Keratinocyte (primary cell): ENCODE measurements at regions not wholly inside any gene's neighbourhood (a gene's known extent, or its start where the extent isn't known, plus 50 kb on each side); places are given as distances from the start of the nearest gene placed in this dataset.
A peak's percentile ranks its signal among the peaks of the same experiment; 100 is the strongest.

Source experiments
- DNase-seq: peaks from one replicate; pipeline ENCODE4 v3.0.0-alpha.2; 2011; ENCODE audit warnings: low read depth, missing footprints, low spot score
- FAIRE-seq: peaks from 2 replicates; lab custom pipeline; 2011; peaks lifted over from hg19 to GRCh38; lab: Jason Lieb, UNC
- H2AFZ ChIP-seq: 2 replicates; pipeline ENCODE4 v1.6.0; 2012; ENCODE audit warnings: low read length, control low read depth, inconsistent platforms; ENCODE audit not compliant: control insufficient read depth
- H3K27ac ChIP-seq: 2 replicates; pipeline ENCODE4 v1.5.1; 2011; ENCODE audit warnings: low read length; ENCODE audit not compliant: control insufficient read depth, insufficient read depth
- H3K27me3 ChIP-seq: 3 replicates; pipeline ENCODE4 v1.6.0; 2011; ENCODE audit warnings: low read length; ENCODE audit not compliant: control insufficient read depth, insufficient read depth; ENCODE audit errors: extremely low read depth
- H3K36me3 ChIP-seq, 2 experiments: 2 replicates in 1 of 2; 3 replicates in 1 of 2; pipeline ENCODE4 v1.5.1; 2011; ENCODE audit warnings: low read length in 2 of 2, mild to moderate bottlenecking in 1 of 2; ENCODE audit not compliant: control insufficient read depth in 2 of 2, insufficient read depth in 2 of 2; ENCODE audit errors: extremely low read depth in 1 of 2
- H3K4me1 ChIP-seq: 3 replicates; pipeline ENCODE4 v1.5.1; 2011; ENCODE audit warnings: low read length; ENCODE audit not compliant: control insufficient read depth, insufficient read depth; ENCODE audit errors: extremely low read depth
- H3K4me2 ChIP-seq: 3 replicates; pipeline ENCODE4 v1.6.0; 2011; ENCODE audit warnings: low read depth, low read length; ENCODE audit not compliant: control insufficient read depth, insufficient read depth; ENCODE audit errors: extremely low read depth
- H3K4me3 ChIP-seq, 3 experiments: fragments of 200-600 bp in 1 of 3; sonication (generic) in 1 of 3; 2 replicates in 2 of 3; 3 replicates in 1 of 3; pipeline ENCODE4 v1.5.1; 2011 to 2016; ENCODE audit warnings: low read length in 3 of 3, mild to moderate bottlenecking in 3 of 3, control low read depth in 2 of 3, inconsistent platforms in 1 of 3, low read depth in 1 of 3, mixed read lengths in 1 of 3, mixed run types in 1 of 3, moderate library complexity in 1 of 3; ENCODE audit not compliant: control insufficient read depth in 2 of 3, insufficient read depth in 2 of 3; ENCODE audit errors: extremely low read depth in 1 of 3
- H3K79me2 ChIP-seq: 2 replicates; pipeline ENCODE4 v1.6.0; 2012; ENCODE audit warnings: low read length; ENCODE audit not compliant: control insufficient read depth, insufficient read depth
- H3K9ac ChIP-seq: 3 replicates; pipeline ENCODE4 v1.6.0; 2011; ENCODE audit warnings: low read length; ENCODE audit not compliant: control insufficient read depth, insufficient read depth; ENCODE audit errors: extremely low read depth
- H3K9me1 ChIP-seq: 3 replicates; pipeline ENCODE4 v1.6.0; 2011; ENCODE audit warnings: low read length; ENCODE audit not compliant: control insufficient read depth, insufficient read depth; ENCODE audit errors: extremely low read depth
- H3K9me3 ChIP-seq: 2 replicates; pipeline ENCODE4 v1.5.1; 2012; ENCODE audit warnings: low read depth, low read length; ENCODE audit not compliant: control insufficient read depth
- H4K20me1 ChIP-seq: 3 replicates; pipeline ENCODE4 v1.6.0; 2011; ENCODE audit warnings: low read length; ENCODE audit not compliant: control insufficient read depth, insufficient read depth; ENCODE audit errors: extremely low read depth
- CTCF ChIP-seq, 3 experiments: IDR thresholded peaks in 1 of 3; conservative IDR thresholded peaks in 1 of 3; optimal IDR thresholded peaks in 1 of 3; 2 replicates in 2 of 3; 3 replicates in 1 of 3; pipeline versions ENCODE3 to v1.5.1; 2011; ENCODE audit warnings: low read length in 3 of 3, mild to moderate bottlenecking in 3 of 3, moderate library complexity in 2 of 3, control low read depth in 1 of 3, inconsistent platforms in 1 of 3; ENCODE audit not compliant: insufficient read depth in 2 of 3; ENCODE audit errors: extremely low read depth in 1 of 3
- EZH2 ChIP-seq: IDR thresholded peaks from one replicate; pipeline ENCODE4 v1.6.1; 2012; ENCODE audit warnings: inconsistent platforms, mild to moderate bottlenecking, low read length, moderate library complexity
- dilution Hi-C: fragments of 300-500 bp; cut with MboI; formaldehyde crosslinking; loops from one replicate; pipeline ENCODE4 v1.7.0; 2020; ENCODE audit warnings: low sequenced_read_pairs; ENCODE audit not compliant: extremely low pct_ligation_motif_present

GRCh38 chr1:55893155-55893554, 678.0 kb upstream of the USP24 start:
- H3K9ac ChIP-seq: no peak overlapping the region

GRCh38 chr1:55888685-55889317, 673.6 kb upstream of the USP24 start:
- TF ChIP-seq EZH2 (no peak), CTCF (optimal IDR thresholded peaks at IDR 0.05 in 1 of 3, IDR thresholded peaks at IDR 0.05 in 1 of 3, conservative IDR thresholded peaks at IDR 0.05 in 1 of 3; ENCODE audit: extremely low read depth in 1 of 3, insufficient read depth in 2 of 3, low read length in 3 of 3) (no peak)

More at GRCh38 chr1:55893155-55893554, 678.0 kb upstream of the USP24 start:
- Histone ChIP-seq H3K79me2 (no peaks in the 10 kb centered on the region), H2AFZ (no peak overlapping the region), H3K4me1 (no peaks in the 10 kb centered on the region), H4K20me1 (no peaks in the 10 kb centered on the region), H3K27ac (no peak overlapping the region), H3K27me3 (no peaks in the 10 kb centered on the region), H3K4me3 (no peak overlapping the region), H3K36me3 (no peaks in the 10 kb centered on the region), H3K9me1 (no peaks in the 10 kb centered on the region), H3K4me2 (no peak overlapping the region), H3K9me3 (no peaks in the 10 kb centered on the region)
- TF ChIP-seq EZH2 (no peak), CTCF (optimal IDR thresholded peaks at IDR 0.05 in 1 of 3, IDR thresholded peaks at IDR 0.05 in 1 of 3, conservative IDR thresholded peaks at IDR 0.05 in 1 of 3; ENCODE audit: extremely low read depth in 1 of 3, insufficient read depth in 2 of 3, low read length in 3 of 3) (peak; percentile 21 to 52 (median 50))
- dilution Hi-C loops: no loop called here
- DNase-seq (no peak), FAIRE-seq (no peak)

More at GRCh38 chr1:55888685-55889317, 673.6 kb upstream of the USP24 start:
- no peak overlapping the region for H3K9ac ChIP-seq
- FAIRE-seq: no peak
- no peaks in the 10 kb centered on the region for H3K79me2 ChIP-seq
- H2AFZ ChIP-seq: no peak overlapping the region
- H4K20me1 ChIP-seq: no peaks in the 10 kb centered on the region
- no peaks in the 10 kb centered on the region for H3K36me3 ChIP-seq
- H3K27me3 ChIP-seq: peaks cover 3% of the 10 kb centered on the region
- no peak overlapping the region for H3K4me3 ChIP-seq
- H3K27ac ChIP-seq: no peak overlapping the region
- dilution Hi-C loops: no loop called here
- H3K4me2 ChIP-seq: no peak overlapping the region
- no peaks in the 10 kb centered on the region for H3K9me3 ChIP-seq
- H3K4me1 ChIP-seq: no peaks in the 10 kb centered on the region
- H3K9me1 ChIP-seq: no peaks in the 10 kb centered on the region
- no peak for DNase-seq
